IPS-NIHi11 (cell line): ENCODE measurements at regions not wholly inside any gene's neighbourhood (a gene's known extent, or its start where the extent isn't known, plus 50 kb on each side); places are given as distances from the start of the nearest gene placed in this dataset.

Experiments
- DNase-seq: peaks from one replicate; pipeline ENCODE4 v3.0.0; 2012; ENCODE audit warnings: mixed read lengths, low spot score

DNA sequence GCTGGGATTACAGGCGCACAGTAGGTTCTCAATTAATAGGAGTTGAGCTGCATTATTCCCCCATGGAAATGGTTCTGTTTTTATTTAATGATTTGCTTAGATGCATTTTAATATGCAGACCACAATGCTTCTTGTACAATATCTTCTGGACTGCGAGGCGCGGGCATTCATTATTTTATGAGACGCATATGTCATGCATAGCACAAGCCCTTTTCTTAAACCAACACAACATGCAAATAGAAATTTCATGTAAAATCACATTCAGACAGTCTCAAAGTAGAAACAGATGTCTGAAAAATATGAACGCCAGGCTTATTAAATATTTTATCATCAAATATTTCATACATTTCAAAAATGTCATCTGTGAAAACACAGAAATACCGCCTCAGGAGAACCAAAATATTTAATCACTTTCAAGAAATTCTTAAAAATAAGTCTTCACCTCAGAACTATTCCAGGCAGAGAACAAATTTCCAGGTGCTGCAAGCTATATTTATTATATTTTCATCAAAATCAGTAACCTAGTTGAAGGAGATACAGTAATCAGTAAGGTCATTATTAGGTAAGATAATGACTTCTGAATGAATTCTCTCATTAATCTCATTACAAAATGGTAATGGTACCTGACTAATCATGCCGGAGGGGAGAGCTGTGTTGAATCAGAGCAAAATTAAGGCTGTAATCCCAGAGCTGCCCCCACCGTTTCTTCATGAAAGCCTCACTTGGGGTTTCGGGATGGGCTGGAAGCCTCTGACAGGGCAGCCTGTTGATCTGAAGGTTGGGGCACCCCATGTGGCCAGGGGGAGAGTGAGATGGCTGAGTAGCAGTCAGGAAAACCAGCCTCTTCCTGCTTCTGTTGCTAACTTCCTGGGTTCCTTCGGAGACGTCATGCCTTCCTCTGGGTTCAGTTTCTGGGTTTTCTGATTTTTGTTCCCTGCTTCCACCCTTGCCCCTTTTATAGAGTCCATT lies 133.9 kb upstream of the ZNF618 start:
- DNase-seq, result peak; percentile 35

DNA sequence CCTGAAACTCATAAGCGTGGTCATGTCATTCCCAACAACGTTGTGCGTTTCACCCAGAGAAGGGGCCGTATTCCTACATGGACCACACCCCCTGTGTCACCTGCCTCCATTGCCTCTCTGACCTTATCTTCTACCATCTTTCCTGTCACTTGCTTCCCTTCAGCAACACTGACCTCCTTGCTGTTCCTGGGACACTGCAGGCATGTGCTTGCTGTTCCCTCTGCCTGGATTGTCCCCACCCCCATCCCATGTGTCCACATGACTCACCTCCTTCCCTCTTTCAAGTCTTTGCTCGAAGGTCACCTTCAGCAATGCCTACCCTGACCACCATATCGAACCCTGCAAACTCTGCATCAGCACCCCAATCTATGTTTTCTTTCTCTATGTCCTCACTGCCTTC lies 133.2 kb upstream of the ZNF618 start:
- no peak for DNase-seq

GRCh38 chr9:113746486-113746885 lies 129.6 kb upstream of the ZNF618 start:
- DNase-seq, result no peak

GRCh38 chr9:113748135-113748534 lies 128.0 kb upstream of the ZNF618 start:
- DNase-seq, result no peak

DNA sequence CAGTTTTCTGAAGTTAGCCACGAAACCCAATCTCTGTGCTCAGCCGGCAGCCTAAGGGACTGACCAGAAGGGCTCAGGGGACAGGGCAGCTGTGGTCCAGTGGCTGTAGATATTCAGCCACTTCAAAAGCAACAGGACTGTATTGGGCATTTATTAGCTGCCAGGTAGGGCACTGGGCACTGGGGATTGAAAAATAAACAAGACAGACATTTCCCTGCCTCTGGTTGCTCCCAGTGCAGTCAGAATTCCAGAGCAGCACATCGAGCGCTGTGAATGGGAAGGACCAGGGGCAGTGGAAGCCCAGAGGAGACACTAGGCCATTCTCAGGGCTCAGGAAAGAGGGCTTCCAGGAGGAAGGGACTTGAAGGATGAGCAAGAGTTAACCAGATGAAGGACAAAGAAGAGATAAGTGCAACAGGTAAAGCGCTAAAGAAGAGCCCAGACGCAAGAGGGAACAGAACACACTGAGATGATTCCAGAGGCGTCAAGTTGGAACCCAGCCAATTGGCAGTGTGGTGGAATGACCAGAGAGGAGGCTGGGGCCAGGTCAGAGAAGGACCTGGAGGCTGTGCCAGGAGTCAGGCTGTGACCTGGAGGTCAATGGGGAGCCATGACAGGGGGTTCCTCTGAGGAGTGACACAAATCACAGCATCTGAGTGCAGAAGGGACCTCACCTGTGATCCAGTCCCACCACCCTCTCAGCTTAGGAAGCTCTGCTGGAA lies 122.5 kb upstream of the ZNF618 start:
- DNase-seq, result no peak

GRCh38 chr9:113754739-113755138 lies 121.4 kb upstream of the ZNF618 start:
- DNase-seq, result no peak

DNA sequence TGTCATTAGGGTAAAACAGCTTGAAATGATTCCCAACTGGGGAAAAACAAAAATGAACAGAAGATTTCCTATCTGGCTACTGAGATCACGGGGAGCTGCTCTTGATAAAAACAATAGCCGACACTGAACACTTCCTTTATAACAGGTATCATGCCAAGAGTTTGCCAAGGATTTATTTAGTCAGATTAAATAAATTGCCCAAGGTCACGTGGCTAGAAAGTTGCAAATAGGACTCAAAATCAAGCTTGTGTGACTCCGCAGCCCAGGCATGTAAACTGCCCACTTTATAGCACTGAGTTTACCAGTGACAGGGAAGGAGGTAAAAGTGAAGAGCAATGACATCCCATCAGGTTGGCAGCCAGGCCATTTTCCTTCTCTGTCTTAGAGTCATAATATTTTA lies 120.7 kb upstream of the ZNF618 start:
- no peak for DNase-seq

- no peak for DNase-seq
These were observed 119.5 kb upstream of the ZNF618 start for GRCh38 chr9:113756476-113757192.

GRCh38 chr9:113763429-113763828 lies 112.7 kb upstream of the ZNF618 start:
- no peak for DNase-seq

DNA sequence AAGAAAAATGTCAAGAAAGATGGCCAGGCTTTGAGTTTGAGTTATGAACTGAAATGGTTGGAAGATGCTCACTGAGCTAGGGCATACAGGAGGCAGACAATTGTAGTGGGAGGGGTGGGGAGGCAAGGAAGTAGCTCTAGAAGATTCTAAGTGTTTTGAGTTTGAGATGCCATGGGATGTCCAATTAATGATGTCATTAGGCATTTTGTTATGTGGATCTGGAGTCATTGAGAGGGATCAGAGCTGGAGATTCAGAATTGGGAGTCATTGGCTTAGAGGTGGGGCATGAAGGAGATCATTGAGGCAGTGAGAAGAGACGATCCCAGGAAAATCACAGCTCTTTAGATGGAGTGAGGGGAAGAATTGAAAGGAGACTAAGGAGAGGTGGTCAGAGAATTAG lies 111.5 kb upstream of the ZNF618 start:
- no peak for DNase-seq

DNA sequence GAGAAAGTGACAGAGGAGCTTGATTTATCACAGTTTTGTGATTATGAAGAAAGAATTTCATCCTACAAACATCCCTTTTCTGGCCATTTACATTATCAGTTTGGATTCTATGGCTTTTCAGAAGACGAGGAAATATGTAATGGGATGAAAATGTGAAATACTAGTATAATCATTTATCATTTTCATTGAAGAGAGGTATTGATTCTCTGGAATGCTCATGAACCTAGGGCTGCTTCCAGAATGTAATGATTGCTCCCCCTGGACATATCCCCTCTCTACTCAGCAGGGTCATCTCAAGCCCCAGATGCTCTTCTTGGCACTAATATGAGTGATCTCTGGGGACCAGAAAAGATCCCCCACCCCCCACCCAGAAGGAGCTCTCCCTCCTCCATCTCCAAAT lies 106.7 kb upstream of the ZNF618 start:
- no peak for DNase-seq

GRCh38 chr9:113770396-113770795 lies 105.7 kb upstream of the ZNF618 start:
- DNase-seq, result no peak

DNA sequence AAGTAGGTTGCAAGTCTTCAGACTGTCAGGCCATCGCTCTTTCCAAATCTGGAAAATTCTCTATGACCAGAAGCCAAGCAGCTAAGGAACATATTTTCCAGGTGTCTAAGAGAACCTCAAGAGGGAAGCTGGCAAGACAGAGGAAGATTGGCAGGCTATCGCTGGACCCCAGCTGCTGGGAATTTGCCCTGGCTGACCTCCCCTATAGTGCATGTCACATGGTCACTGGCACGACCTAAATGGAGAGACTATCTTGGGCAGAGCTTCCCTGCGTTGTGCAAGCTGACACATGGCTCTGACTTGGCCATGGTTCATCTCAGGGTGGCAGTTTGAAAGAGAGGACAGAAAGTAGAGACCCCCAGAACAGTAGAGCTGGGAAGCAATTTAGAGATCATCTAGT lies 104.9 kb upstream of the ZNF618 start:
- DNase-seq, result no peak

- DNase-seq, result no peak
These were observed 103.8 kb upstream of the ZNF618 start for GRCh38 chr9:113772121-113772810.

GRCh38 chr9:113774963-113775362 lies 101.1 kb upstream of the ZNF618 start:
- no peak for DNase-seq

GRCh38 chr9:113775749-113776148 lies 100.4 kb upstream of the ZNF618 start:
- no peak for DNase-seq

- DNase-seq, result no peak
These were observed 99.9 kb upstream of the ZNF618 start for GRCh38 chr9:113776194-113776593.

GRCh38 chr9:113781381-113781780 lies 94.7 kb upstream of the ZNF618 start:
- no peak for DNase-seq

GRCh38 chr9:113781896-113782295 lies 94.2 kb upstream of the ZNF618 start:
- DNase-seq, result no peak

DNA sequence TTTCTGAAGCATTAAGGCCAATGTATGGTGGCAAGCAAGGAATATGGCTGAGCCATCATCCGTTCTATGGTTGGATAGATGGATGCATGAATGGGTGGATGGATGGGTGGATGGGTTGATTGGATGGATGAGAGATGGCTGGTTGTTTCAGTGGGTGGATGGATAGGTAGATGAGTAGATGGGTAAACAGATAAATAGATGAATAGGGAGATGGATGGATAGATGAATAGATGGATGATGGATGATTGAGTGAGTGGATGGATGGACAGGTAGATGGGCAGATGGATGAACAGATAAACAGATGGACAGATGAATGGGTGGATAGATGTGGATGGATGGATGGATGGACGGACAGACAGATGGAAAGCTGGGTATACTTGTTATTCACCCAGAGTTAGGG lies 92.6 kb upstream of the ZNF618 start:
- no peak for DNase-seq

- DNase-seq, result no peak
These were observed 90.8 kb upstream of the ZNF618 start for GRCh38 chr9:113785334-113785733.

DNA sequence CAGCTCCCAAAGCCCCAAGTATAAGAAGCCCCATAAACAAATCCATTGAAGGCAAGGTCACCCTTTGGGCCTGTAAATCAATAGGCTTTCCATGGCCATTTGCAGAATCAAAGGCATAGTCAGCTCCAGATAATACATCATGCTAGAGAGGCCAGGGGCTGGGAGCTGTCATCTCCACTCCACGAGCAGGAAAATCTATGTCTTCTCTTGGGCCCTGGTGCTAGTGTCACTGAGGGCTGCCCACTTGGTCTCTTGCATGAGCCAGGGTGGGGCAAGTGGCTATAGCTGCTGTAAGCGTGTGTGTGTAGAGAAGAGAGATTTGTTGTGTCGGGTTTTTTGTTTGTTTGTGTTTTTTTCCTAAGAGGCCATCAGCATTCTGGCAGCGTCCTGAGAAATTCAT lies 90.0 kb upstream of the ZNF618 start:
- DNase-seq, result no peak
